Mesendoderm (in vitro differentiated cells): ENCODE measurements at regions not wholly inside any gene's neighbourhood (a gene's known extent, or its start where the extent isn't known, plus 50 kb on each side); places are given as distances from the start of the nearest gene placed in this dataset.

Experiments used
- DNase-seq: peaks from one replicate; pipeline ENCODE4 v3.0.0; 2013
- H2AK5ac ChIP-seq: 2 replicates; pipeline ENCODE4 v1.6.1; 2013; ENCODE audit warnings: low read length, inconsistent platforms
- H2BK120ac ChIP-seq: 2 replicates; pipeline ENCODE4 v1.6.1; 2013; ENCODE audit warnings: low read depth, mild to moderate bottlenecking, low read length, moderate library complexity, mixed read lengths
- H2BK15ac ChIP-seq: replicated peaks from 2 replicates; pipeline ENCODE4 v1.6.1; 2013; ENCODE audit warnings: low read depth, mild to moderate bottlenecking, moderate library complexity
- H2BK5ac ChIP-seq: 2 replicates; pipeline ENCODE4 v1.6.1; 2013; ENCODE audit warnings: low read length, inconsistent platforms
- H3K18ac ChIP-seq: 2 replicates; pipeline ENCODE4 v1.6.1; 2013; ENCODE audit warnings: mild to moderate bottlenecking, low read length, mixed read lengths
- H3K23ac ChIP-seq: one replicate; pipeline ENCODE4 v1.6.1; 2013; ENCODE audit warnings: low read length
- H3K27ac ChIP-seq: 2 replicates; pipeline ENCODE4 v1.5.1; 2013; ENCODE audit warnings: low read depth, mild to moderate bottlenecking, inconsistent platforms, low read length, moderate library complexity
- H3K27me3 ChIP-seq: 2 replicates; pipeline ENCODE4 v1.6.1; 2013; ENCODE audit warnings: low read length, control low read depth, mild to moderate bottlenecking, inconsistent platforms; ENCODE audit not compliant: insufficient read depth, poor library complexity
- H3K36me3 ChIP-seq: 2 replicates; pipeline ENCODE4 v1.6.1; 2013; ENCODE audit warnings: low read length, inconsistent platforms; ENCODE audit not compliant: control insufficient read depth, insufficient read depth
- H3K4ac ChIP-seq: one replicate; pipeline ENCODE4 v1.6.1; 2013; ENCODE audit warnings: low read depth, mild to moderate bottlenecking, low read length, moderate library complexity
- H3K4me1 ChIP-seq: 2 replicates; pipeline ENCODE4 v1.6.1; 2013; ENCODE audit warnings: low read depth, low read length, inconsistent platforms; ENCODE audit not compliant: control insufficient read depth
- H3K4me2 ChIP-seq: 2 replicates; pipeline ENCODE4 v1.6.1; 2013; ENCODE audit warnings: low read length
- H3K4me3 ChIP-seq: 2 replicates; pipeline ENCODE4 v1.5.1; 2013; ENCODE audit warnings: mild to moderate bottlenecking, low read length
- H3K56ac ChIP-seq: one replicate; pipeline ENCODE4 v1.6.1; 2013; ENCODE audit warnings: low read length
- H3K79me1 ChIP-seq: 2 replicates; pipeline ENCODE4 v1.6.1; 2013; ENCODE audit warnings: low read length, inconsistent platforms
- H3K79me2 ChIP-seq: 2 replicates; pipeline ENCODE4 v1.6.1; 2013; ENCODE audit warnings: mild to moderate bottlenecking, low read length; ENCODE audit not compliant: control insufficient read depth, insufficient read depth
- H3K9ac ChIP-seq: 2 replicates; pipeline ENCODE4 v1.6.1; 2013; ENCODE audit warnings: low read length, inconsistent platforms
- H4K5ac ChIP-seq: one replicate; pipeline ENCODE4 v1.6.1; 2013; ENCODE audit warnings: low read length
- H4K8ac ChIP-seq: one replicate; pipeline ENCODE4 v1.6.1; 2013; ENCODE audit warnings: low read depth, mild to moderate bottlenecking, control low read depth, low read length, moderate library complexity
- WGBS: extraction: QIAGEN DNeasy Blood & Tissue Kit; methylation state at CpG from one replicate; pipeline ENCODE4 v1.1.7; 2013; ENCODE audit warnings: low lambda C conversion rate, missing lambda C conversion rate; ENCODE audit not compliant: insufficient coverage; ENCODE audit errors: extremely low coverage; 5-methylcytosine and 5-hydroxymethylcytosine counted together

- no peaks in the 10 kb centered on the region for H3K79me2 ChIP-seq
- H3K4me1 ChIP-seq, result no peaks in the 10 kb centered on the region
- no peak overlapping the region for H3K4ac ChIP-seq
- H2BK120ac ChIP-seq, result no peak overlapping the region
- H2AK5ac ChIP-seq, result no peak overlapping the region
- no peak overlapping the region for H3K4me2 ChIP-seq
- H3K79me1 ChIP-seq, result no peaks in the 10 kb centered on the region
- no CpG with 5 or more reads among the region's 5 CpGs for WGBS
- no peak overlapping the region for H4K8ac ChIP-seq
- H3K56ac ChIP-seq, result no peak overlapping the region
- no peak overlapping the region for H2BK15ac ChIP-seq
- H3K23ac ChIP-seq, result no peak overlapping the region
- H3K27me3 ChIP-seq, result no peaks in the 10 kb centered on the region
- no peak overlapping the region for H4K5ac ChIP-seq
- DNase-seq, result no peak
- no peak overlapping the region for H3K18ac ChIP-seq
- no peaks in the 10 kb centered on the region for H3K36me3 ChIP-seq
- H2BK5ac ChIP-seq, result no peak overlapping the region
- no peak overlapping the region for H3K27ac ChIP-seq
- H3K4me3 ChIP-seq, result no peak overlapping the region
- H3K9ac ChIP-seq, result no peak overlapping the region
Observed at GRCh38 chr5:146967646-146968045, 89.1 kb upstream of the PPP2R2B start.

DNA sequence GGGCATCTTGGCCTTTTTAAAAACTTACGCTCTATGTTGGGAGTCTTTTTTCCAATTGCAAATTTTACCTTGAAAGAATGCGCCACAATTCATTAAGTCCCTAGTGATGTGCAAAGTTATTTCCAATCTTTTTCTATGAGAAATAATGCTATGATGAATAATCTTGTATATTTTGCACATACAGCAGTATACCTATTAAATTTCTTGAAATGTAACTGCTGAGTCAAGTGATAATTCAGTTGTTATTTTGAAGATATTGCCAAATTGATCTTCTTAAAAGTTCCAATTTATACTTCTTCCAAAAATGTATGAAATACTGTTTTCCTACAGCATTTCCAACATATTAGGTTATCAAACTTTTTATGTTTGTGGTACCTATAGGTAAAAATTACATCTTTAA, 92.8 kb upstream of the PPP2R2B start:
- no CpG with 5 or more reads among the region's 2 CpGs for WGBS

DNA sequence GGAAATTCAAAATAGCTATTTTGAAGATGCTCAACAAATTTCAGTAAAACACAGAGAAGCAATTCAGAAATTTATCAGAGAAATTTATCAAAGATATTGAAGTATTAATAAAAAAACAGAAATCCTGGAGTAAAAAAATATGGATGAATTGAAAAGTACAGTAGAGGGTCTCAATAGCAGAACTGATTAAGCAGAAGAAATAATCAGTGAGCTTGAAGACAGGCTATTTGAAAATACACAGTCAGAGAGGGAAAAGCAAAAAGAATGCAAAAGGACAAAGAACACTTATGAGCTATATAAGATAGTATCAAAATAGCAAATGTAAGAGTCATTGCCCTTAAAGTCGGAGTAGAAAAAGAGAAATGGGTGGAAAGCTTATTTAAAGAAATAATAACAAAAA, 107.9 kb upstream of the PPP2R2B start:
- Histone ChIP-seq H3K4me2 (no peak overlapping the region), H3K36me3 (no peaks in the 10 kb centered on the region), H2AK5ac (no peak overlapping the region), H3K27me3 (no peaks in the 10 kb centered on the region), H2BK120ac (no peak overlapping the region), H3K79me2 (no peaks in the 10 kb centered on the region), H2BK15ac (no peak overlapping the region), H4K8ac (no peak overlapping the region), H3K27ac (no peak overlapping the region), H4K5ac (no peak overlapping the region), H2BK5ac (no peak overlapping the region), H3K4me3 (no peak overlapping the region), H3K23ac (no peak overlapping the region), H3K4ac (no peak overlapping the region), H3K56ac (no peak overlapping the region), H3K79me1 (no peaks in the 10 kb centered on the region), H3K4me1 (no peaks in the 10 kb centered on the region), H3K9ac (no peak overlapping the region), H3K18ac (no peak overlapping the region)
- no CpG with 5 or more reads among the region's 1 CpG for WGBS
- DNase-seq, result no peak

More for the DNA sequence above, 92.8 kb upstream of the PPP2R2B start:
- Histone ChIP-seq H3K4me2 (no peak overlapping the region), H3K27ac (no peak overlapping the region), H3K18ac (no peak overlapping the region), H3K9ac (no peak overlapping the region), H3K27me3 (no peaks in the 10 kb centered on the region), H3K4me1 (no peaks in the 10 kb centered on the region), H3K56ac (no peak overlapping the region), H3K4ac (no peak overlapping the region), H2BK5ac (no peak overlapping the region), H3K4me3 (no peak overlapping the region), H3K79me2 (no peaks in the 10 kb centered on the region), H3K23ac (no peak overlapping the region), H4K5ac (no peak overlapping the region), H4K8ac (no peak overlapping the region), H3K36me3 (no peaks in the 10 kb centered on the region), H2AK5ac (no peak overlapping the region), H3K79me1 (no peaks in the 10 kb centered on the region), H2BK15ac (no peak overlapping the region), H2BK120ac (no peak overlapping the region)
- DNase-seq, result no peak

DNA sequence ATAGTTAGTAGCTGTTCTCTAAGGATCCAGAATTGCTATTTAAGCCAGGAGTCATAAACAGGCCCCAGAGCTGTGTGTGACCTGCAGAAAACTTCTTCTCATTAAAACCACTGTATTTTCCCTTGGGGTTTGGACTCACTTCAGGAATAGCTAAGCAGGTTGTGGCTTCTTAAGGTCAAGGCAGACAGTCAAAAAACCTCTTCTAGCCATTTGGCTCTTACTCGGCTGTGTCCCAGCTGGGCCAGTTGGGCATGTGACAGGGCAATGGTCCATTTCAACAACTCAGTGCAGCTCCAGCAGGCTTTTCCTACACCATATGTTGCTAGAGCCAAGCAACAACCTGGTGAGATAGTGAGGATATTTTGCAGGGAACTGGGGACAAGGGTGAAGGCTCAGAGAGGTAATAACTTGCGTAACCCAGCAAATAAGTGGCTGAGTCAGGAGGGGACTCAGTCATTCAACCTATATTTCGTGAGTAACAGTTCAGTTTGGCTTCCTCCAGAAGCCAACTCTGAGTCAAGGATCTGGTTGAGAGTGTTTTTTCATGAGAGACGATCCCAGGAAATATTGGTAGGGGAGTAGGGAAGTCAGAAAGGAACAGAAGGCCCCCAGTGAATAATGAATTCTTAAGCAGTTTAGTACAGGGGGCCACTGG, 115.4 kb upstream of the PPP2R2B start:
- H3K4me2 ChIP-seq, result no peak overlapping the region
- H3K56ac ChIP-seq, result no peak overlapping the region
- no peak overlapping the region for H2BK5ac ChIP-seq
- no peak overlapping the region for H3K27ac ChIP-seq
- no peak overlapping the region for H2AK5ac ChIP-seq
- H2BK120ac ChIP-seq, result no peak overlapping the region
- no peak overlapping the region for H2BK15ac ChIP-seq
- no peak overlapping the region for H4K5ac ChIP-seq
- H3K18ac ChIP-seq, result no peak overlapping the region
- no peaks in the 10 kb centered on the region for H3K27me3 ChIP-seq
- no peak overlapping the region for H4K8ac ChIP-seq
- no CpG with 5 or more reads among the region's 4 CpGs for WGBS
- H3K23ac ChIP-seq, result no peak overlapping the region
- H3K9ac ChIP-seq, result no peak overlapping the region
- no peak for DNase-seq
- no peaks in the 10 kb centered on the region for H3K36me3 ChIP-seq
- H3K4me1 ChIP-seq, result no peaks in the 10 kb centered on the region
- H3K79me2 ChIP-seq, result no peaks in the 10 kb centered on the region
- H3K4me3 ChIP-seq, result no peak overlapping the region
- H3K4ac ChIP-seq, result no peak overlapping the region
- no peaks in the 10 kb centered on the region for H3K79me1 ChIP-seq

DNA sequence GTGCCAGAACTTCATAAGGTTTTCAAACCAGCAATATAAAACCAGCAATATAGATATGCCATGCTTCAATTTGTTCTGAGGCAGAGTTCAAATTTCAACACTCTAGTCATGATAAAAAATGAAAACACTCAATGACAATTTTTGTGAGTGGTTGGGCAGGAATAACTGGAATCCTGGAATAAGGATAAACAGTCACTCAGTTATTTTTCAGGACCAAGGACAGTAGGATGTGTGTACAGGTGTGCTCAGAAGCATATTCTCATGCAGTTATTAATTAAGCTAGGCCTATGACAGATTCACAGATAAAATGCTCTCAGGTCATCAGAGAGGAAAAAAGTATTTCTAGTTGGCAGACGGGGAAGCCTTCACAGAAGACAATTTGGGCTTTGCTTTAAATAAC, 117.3 kb upstream of the PPP2R2B start:
- H2BK120ac ChIP-seq, result no peak overlapping the region
- no peak overlapping the region for H3K4ac ChIP-seq
- no peak overlapping the region for H3K4me2 ChIP-seq
- no peak overlapping the region for H3K9ac ChIP-seq
- H3K79me2 ChIP-seq, result no peaks in the 10 kb centered on the region
- H3K18ac ChIP-seq, result no peak overlapping the region
- no peak overlapping the region for H2AK5ac ChIP-seq
- H3K27me3 ChIP-seq, result no peaks in the 10 kb centered on the region
- no peak overlapping the region for H4K5ac ChIP-seq
- no peak overlapping the region for H3K23ac ChIP-seq
- WGBS, result no CpG with 5 or more reads among the region's 1 CpG
- no peaks in the 10 kb centered on the region for H3K36me3 ChIP-seq
- H3K27ac ChIP-seq, result no peak overlapping the region
- H2BK5ac ChIP-seq, result no peak overlapping the region
- no peak for DNase-seq
- H2BK15ac ChIP-seq, result no peak overlapping the region
- no peak overlapping the region for H3K4me3 ChIP-seq
- H3K79me1 ChIP-seq, result no peaks in the 10 kb centered on the region
- no peak overlapping the region for H4K8ac ChIP-seq
- H3K56ac ChIP-seq, result no peak overlapping the region
- no peaks in the 10 kb centered on the region for H3K4me1 ChIP-seq

DNA sequence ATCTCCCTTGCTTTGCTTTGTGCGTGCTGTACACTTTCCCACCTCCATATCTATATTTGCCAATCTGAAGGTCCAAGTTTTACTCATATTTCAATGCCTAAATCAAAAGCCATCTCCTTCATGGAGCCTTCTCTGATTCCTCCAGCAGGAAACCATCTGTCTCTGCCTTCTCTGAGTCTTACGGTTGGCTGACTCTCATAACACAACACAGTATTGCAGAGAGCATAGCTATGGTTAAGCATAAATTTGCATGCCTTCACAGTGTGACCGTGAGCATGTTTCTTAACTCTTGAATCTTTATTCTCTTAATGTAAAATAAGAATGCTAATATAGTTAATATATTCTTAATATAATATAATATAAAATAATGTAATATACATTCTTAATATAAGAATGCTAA, 136.8 kb upstream of the PPP2R2B start:
- Histone ChIP-seq H2AK5ac (no peak overlapping the region), H3K9ac (no peak overlapping the region), H3K27ac (no peak overlapping the region), H3K4me2 (no peak overlapping the region), H3K4me3 (no peak overlapping the region), H3K4me1 (no peaks in the 10 kb centered on the region), H3K56ac (no peak overlapping the region), H3K4ac (no peak overlapping the region), H3K79me2 (no peaks in the 10 kb centered on the region), H3K18ac (no peak overlapping the region), H3K36me3 (no peaks in the 10 kb centered on the region), H2BK15ac (no peak overlapping the region), H3K79me1 (no peaks in the 10 kb centered on the region), H2BK5ac (no peak overlapping the region), H3K23ac (no peak overlapping the region), H4K5ac (no peak overlapping the region), H3K27me3 (no peaks in the 10 kb centered on the region), H4K8ac (no peak overlapping the region), H2BK120ac (no peak overlapping the region)
- no peak for DNase-seq
- no CpG with 5 or more reads among the region's 3 CpGs for WGBS
